ENCODE measurements at regions not wholly inside any gene's neighbourhood (a gene's known extent, or its start where the extent isn't known, plus 50 kb on each side); places are given as distances from the start of the nearest gene placed in this dataset.

DNA sequence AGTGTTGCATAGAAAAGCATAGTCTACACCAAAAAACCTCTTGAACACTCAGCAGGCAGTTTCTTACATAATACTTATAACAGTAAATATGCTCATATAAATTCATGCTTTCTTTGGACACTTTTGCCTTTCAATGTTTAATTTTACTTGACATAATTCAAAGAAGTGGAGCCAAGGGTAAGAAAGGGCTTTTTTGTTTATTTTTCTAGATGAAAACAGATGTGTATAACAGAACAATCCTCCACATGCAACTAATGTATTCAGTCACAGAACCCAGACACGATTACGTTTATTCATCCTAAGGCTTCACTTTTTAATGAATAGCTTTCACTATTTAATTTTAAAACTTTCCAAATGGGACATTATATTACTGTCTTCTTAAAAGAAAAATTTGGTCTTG, 58.0 kb upstream of the PTPN13 start:
- no peak for DNase-seq (ENCODE audit: low read depth)
- TF ChIP-seq, protein P1, sequence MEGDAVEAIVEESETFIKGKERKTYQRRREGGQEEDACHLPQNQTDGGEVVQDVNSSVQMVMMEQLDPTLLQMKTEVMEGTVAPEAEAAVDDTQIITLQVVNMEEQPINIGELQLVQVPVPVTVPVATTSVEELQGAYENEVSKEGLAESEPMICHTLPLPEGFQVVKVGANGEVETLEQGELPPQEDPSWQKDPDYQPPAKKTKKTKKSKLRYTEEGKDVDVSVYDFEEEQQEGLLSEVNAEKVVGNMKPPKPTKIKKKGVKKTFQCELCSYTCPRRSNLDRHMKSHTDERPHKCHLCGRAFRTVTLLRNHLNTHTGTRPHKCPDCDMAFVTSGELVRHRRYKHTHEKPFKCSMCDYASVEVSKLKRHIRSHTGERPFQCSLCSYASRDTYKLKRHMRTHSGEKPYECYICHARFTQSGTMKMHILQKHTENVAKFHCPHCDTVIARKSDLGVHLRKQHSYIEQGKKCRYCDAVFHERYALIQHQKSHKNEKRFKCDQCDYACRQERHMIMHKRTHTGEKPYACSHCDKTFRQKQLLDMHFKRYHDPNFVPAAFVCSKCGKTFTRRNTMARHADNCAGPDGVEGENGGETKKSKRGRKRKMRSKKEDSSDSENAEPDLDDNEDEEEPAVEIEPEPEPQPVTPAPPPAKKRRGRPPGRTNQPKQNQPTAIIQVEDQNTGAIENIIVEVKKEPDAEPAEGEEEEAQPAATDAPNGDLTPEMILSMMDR (IDR thresholded peaks at IDR 0.05; ENCODE audit: insufficient read depth, low read depth, low read length, missing control alignments), result no peak
- no peak overlapping the region for H3K4me3 ChIP-seq (ENCODE audit: low read depth, low read length)

DNA sequence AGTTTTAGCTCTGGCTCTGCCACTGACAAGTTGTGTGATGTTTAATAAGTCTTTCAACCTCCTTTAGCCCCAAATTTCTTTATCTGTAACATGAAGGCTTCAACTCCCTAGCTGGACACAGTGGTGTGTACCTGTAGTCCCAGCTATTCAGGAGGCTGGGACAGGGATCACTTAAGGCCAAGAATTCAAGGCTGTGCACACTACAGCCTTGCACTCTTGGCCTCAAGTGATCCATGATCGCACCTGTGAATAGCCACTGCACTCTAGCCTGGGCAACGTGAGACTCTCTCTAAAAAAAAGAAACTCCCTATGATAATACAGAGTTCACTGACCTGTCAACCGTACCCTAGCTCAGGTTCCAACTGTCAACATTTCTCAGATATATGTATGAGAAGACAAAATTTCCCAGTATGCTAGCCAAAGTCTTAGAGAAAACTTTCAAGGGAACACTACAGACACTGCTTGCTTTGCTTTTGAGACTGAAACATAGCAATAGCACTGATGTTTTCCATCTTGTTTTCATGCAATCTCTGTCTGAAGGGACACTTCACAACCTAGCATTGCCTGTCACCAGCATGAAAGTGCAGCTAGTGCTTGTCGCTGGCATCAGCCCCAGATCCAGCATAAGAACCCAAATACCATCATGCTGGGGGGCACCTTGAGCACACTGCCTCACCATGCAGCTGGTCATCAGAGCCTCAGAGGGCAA, 51.6 kb upstream of the PTPN13 start:
- DNase-seq (ENCODE audit: low read depth), result no peak
- TF ChIP-seq, protein P1 (IDR thresholded peaks at IDR 0.05; ENCODE audit: insufficient read depth, low read depth, low read length, missing control alignments), result no peak
- no peak overlapping the region for H3K4me3 ChIP-seq (ENCODE audit: low read depth, low read length)

DNA sequence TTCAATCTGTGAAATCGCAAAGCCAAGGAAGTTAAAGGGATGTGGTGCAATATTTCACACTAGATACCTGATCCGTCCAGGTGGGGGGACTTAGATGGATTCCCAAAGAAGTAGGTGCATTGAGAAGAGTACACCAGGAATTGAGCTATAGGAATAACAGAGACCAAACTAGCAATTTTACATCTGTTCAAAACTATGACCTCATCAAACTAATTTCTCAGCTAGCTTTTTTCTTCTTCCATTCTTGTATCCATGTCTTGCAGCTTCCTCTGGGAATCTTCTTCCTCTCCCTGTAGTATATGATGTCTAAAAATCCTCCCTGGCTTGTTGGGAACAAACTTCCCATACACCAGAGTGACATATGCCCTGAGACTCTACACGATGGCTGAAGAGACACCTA, 51.0 kb upstream of the PTPN13 start:
- TF ChIP-seq, protein P1 (IDR thresholded peaks at IDR 0.05; ENCODE audit: insufficient read depth, low read depth, low read length, missing control alignments), result no peak
- no peak overlapping the region for H3K4me3 ChIP-seq (ENCODE audit: low read depth, low read length)
- no peak for DNase-seq (ENCODE audit: low read depth)

DNA sequence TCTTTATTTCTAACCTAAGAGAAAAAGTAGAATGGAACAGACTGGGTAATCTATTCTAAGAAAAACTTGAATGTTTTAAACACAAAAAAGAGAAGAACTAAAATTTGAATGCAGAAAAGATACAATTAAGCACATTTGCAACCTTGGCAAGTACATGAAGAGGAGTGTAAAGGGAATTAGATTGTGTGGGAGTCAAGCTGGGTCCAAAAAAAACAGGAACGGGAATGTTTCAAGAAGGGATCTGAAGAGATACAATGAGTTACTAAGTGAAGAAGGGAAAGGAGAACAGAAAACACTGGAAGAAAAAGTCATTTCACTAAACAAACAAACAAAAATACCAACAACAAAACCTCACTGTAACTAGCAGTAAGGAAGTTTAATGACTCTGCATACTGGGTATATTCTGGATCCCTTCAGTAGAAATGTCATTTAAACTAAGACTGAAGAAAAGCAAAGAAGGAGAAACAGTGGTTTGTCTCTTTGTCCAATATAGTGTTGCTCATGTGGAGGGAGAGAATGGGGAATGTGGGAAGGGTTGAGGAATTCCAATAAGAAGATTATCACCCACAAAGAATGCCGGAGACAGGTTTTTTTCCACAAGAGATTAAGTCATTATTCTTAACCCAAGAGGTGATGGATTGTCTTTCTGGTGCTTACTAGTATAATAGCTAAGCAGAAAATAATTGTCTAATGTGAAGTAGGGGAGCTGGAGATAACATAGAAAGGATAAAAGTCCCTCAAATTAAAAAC, 50.4 kb upstream of the PTPN13 start:
- DNase-seq (ENCODE audit: low read depth), result no peak
- H3K4me3 ChIP-seq (ENCODE audit: low read depth, low read length), result peak overlapping the region; percentile 35
- TF ChIP-seq, protein P1 (IDR thresholded peaks at IDR 0.05; ENCODE audit: insufficient read depth, low read depth, low read length, missing control alignments), result no peak

DNA sequence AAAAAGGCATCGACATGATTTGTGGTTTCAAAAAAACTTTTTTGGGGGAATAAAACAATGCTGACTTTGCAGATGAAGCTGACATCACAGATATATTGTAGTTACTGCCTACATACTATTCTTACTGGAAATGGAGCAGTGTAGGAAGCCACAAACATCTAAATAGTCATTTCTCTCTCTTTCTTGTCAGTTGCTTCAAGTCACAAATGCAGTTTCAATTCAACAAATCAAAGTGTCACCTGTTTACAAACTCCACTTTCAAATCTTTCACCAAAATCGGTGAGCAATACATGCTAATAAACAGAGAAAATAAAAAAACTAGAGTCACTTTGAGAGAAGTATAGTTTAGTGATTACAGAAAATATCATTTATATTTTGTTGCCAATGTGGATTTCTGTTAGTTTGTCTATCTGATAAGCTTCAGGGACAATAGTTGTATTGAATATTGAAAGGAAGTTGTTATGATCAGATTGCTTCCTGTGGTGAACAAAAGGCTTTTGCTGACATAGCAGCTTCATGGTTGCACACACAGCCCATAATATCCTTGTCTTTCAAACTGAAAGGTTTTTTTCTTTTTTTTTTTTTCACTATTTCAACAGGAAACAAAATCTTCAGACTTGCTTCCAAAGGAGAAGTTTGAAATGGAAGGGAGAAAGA, 49.7 kb upstream of the PTPN13 start:
- TF ChIP-seq, protein P1 (IDR thresholded peaks at IDR 0.05; ENCODE audit: insufficient read depth, low read depth, low read length, missing control alignments), result no peak
- H3K4me3 ChIP-seq (ENCODE audit: low read depth, low read length), result peak overlapping the region; percentile 35
- DNase-seq (ENCODE audit: low read depth), result peak; percentile 87

Data from GM12865 (cell line).